Embryonic facial prominence (tissue), 1 donor: ENCODE measurements at regions not wholly inside any gene's neighbourhood (a gene's known extent, or its start where the extent isn't known, plus 50 kb on each side); places are given as distances from the start of the nearest gene placed in this dataset.
A peak's percentile ranks its signal among the peaks of the same experiment; 100 is the strongest.

ENCODE experiments used
- DNase-seq: peaks from one replicate; pipeline ENCODE4 v3.0.0-alpha.2; 2016; ENCODE audit errors: extremely low spot score

GRCh38 chr2:57882895-57883515 is 163.6 kb upstream of the VRK2 start:
- no peak for DNase-seq

GRCh38 chr2:57884281-57884680 is 162.3 kb upstream of the VRK2 start:
- no peak for DNase-seq

- no peak for DNase-seq
These were observed 160.9 kb upstream of the VRK2 start for GRCh38 chr2:57885742-57886141.

GRCh38 chr2:57886161-57886786 is 160.3 kb upstream of the VRK2 start:
- DNase-seq = no peak

GRCh38 chr2:57888463-57888862 is 158.1 kb upstream of the VRK2 start:
- DNase-seq = no peak

GRCh38 chr2:57890464-57890863 is 156.1 kb upstream of the VRK2 start:
- DNase-seq = no peak

GRCh38 chr2:57891086-57891712 is 155.4 kb upstream of the VRK2 start:
- DNase-seq = no peak

GRCh38 chr2:57892920-57893319 is 153.7 kb upstream of the VRK2 start:
- DNase-seq = no peak

- DNase-seq = no peak
These were observed 153.3 kb upstream of the VRK2 start for GRCh38 chr2:57893347-57893746.

- no peak for DNase-seq
These were observed 152.8 kb upstream of the VRK2 start for GRCh38 chr2:57893786-57894185.

- no peak for DNase-seq
These were observed 152.2 kb upstream of the VRK2 start for GRCh38 chr2:57894381-57894780.

- no peak for DNase-seq
These were observed 148.7 kb upstream of the VRK2 start for GRCh38 chr2:57897920-57898319.

- DNase-seq = no peak
These were observed 146.7 kb upstream of the VRK2 start for GRCh38 chr2:57899898-57900297.

GRCh38 chr2:57902578-57902977 is 144.0 kb upstream of the VRK2 start:
- DNase-seq = no peak

GRCh38 chr2:57906152-57906732 is 140.4 kb upstream of the VRK2 start:
- peak; percentile 45 for DNase-seq

GRCh38 chr2:57907411-57907810 is 139.2 kb upstream of the VRK2 start:
- DNase-seq = no peak

- no peak for DNase-seq
These were observed 137.9 kb upstream of the VRK2 start for GRCh38 chr2:57908736-57909161.

GRCh38 chr2:57918126-57918525 is 128.5 kb upstream of the VRK2 start:
- DNase-seq = no peak

GRCh38 chr2:57920342-57920939 is 126.2 kb upstream of the VRK2 start:
- DNase-seq = no peak

GRCh38 chr2:57934659-57935058 is 111.9 kb upstream of the VRK2 start:
- no peak for DNase-seq

- no peak for DNase-seq
These were observed 110.4 kb upstream of the VRK2 start for GRCh38 chr2:57936216-57936615.

- no peak for DNase-seq
These were observed 109.2 kb upstream of the VRK2 start for GRCh38 chr2:57937456-57937855.

- no peak for DNase-seq
These were observed 104.8 kb upstream of the VRK2 start for GRCh38 chr2:57941816-57942215.
